SK-MEL-5 (cell line): ENCODE measurements at regions not wholly inside any gene's neighbourhood (a gene's known extent, or its start where the extent isn't known, plus 50 kb on each side); places are given as distances from the start of the nearest gene placed in this dataset.
"Not testable (repeated sequence)": the region's sequence is repeated elsewhere in the genome, so short reads cannot be mapped to it uniquely, and the experiment has no call there.

Source experiments
- DNase-seq: peaks from one replicate; pipeline ENCODE4 v3.0.0-alpha.2; 2016; ENCODE audit warnings: low read depth, low spot score
- in situ Hi-C: cut with HindIII; loops from 2 replicates; pipeline ENCODE4 v1.10.0; 2016; ENCODE audit warnings: low sequenced_read_pairs, high pct_unique_total_duplicates, low pct_unique_long_range_greater_than_20kb

GRCh38 chr22:19597399-19597735 lies 73.2 kb upstream of the CLDN5 start:
- in situ Hi-C loops, result no loop called here
- peak; percentile 38 for DNase-seq

- in situ Hi-C loops, result no loop called here
- no peak for DNase-seq
These were observed 74.0 kb upstream of the CLDN5 start for GRCh38 chr22:19598054-19598855.

DNA sequence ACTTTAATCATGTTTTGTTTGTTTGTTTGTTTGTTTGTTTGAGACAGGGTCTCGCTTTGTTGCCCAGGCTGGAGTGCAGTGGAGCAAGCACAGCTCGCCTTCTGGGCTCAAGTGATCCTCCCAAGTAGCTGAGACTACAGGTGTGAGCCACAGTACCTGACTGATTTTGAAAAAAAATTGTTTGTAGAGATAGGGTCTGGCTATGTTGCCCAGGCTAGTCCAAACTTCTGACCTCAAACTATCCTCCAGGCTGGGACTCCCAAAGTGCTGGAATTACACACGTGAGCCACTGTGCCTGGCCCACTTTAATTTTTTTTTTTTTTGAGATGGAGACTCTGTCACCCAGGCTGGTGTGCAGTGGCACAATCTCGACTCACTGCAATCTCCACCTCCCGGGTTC lies 74.8 kb upstream of the CLDN5 start:
- in situ Hi-C loops, result no loop called here
- DNase-seq, result no peak

DNA sequence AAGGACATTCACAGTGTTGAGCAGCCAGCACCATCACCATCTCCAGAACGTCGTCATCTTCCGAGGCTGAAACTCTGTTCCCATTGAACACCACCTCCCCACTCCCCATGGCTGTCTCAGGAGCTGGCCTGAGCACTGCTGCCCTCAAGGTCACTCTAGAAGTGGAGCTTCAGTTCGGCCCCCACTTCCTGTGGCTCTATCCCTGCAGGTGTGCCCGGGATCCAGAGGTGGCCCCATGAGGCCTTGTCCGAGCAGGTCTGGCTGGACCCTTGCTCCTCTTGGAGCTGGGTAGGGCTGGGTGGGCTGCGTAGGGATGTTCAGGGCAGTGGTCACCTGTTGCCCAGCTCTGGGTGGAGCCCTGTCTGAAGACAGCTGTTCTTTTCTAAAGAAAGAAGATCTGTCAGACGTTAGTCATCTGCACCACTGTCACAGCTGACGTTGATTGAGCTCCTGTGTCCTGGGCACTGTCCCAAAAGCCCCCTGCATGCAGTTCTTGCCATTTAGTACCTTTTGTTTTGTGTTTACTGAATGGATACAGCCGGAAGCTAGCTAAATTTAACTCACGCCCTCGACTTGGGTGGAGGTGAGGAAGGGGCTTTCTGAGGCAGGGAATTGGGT lies 75.5 kb upstream of the CLDN5 start:
- DNase-seq, result no peak
- in situ Hi-C loops, result no loop called here

DNA sequence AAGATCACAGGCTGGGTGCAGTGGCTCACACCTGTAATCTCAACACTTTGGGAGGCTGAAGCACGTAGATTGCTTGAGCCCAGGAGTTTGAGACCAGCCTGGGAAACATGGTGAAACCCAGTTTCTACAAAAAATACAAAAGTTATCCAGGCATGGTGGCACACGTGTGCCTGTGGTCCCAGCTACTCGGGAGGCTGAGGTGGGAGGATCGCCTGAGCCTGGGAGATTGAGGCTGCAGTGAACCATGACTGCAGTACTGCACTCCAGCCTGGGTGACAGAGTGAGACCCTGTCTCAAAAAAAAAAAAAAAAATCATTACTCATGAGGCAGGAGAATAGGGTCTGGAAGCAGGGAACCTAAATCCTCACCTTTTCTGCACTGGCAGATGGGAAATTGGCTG lies 79.1 kb upstream of the CLDN5 start:
- in situ Hi-C loops, DNase-seq: not testable (repeated sequence)

- no peak for DNase-seq
- in situ Hi-C loops, result no loop called here
These were observed 79.6 kb upstream of the CLDN5 start for GRCh38 chr22:19603767-19604166.

GRCh38 chr22:19604711-19605268 lies 80.6 kb upstream of the CLDN5 start:
- in situ Hi-C loops, result no loop called here
- no peak for DNase-seq

DNA sequence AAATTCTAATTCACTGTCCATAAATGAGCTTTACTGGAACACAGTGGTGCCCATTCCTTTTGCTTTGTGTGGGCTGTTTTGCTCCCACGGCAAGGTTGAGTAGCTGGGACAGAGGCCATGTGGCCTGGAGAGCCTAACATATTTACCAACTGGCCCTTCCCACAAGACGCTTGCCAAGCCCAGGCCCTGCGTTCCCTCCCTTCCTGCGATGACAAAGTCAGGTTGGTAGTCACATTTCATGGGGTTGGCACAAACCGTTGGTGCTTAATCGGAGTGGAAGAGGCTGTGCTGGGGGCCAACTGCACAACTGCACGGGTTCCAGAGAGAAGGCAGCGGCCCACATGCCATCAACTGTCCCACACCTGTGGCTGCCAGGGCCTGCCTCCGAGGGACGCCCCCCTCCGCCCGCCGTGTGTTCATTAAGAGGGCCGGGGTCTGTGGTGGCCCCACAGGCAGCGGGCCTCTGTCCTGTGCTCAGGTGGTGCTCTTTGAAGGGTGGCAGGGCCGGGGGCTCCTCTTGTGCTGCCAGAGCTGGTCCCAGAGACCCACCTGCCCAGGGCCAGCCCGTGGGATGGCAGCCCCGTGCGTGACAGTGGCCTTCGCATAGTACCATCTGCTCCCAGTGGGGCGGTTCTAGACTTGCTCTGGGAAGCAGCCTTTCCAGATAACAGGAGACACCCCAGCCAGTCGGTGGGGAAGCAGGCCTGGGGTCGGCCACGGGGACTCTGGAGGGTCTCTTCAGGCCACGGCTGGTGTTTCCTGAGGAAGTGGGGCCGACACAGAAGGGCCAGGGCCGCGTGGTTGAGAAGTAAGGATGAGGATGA lies 81.5 kb upstream of the CLDN5 start:
- no peak for DNase-seq
- in situ Hi-C loops, result no loop called here

GRCh38 chr22:19606332-19607191 lies 82.4 kb upstream of the CLDN5 start:
- no peak for DNase-seq
- in situ Hi-C loops, result no loop called here

- in situ Hi-C loops, result no loop called here
- DNase-seq, result no peak
These were observed 83.2 kb upstream of the CLDN5 start for GRCh38 chr22:19607192-19608002.

GRCh38 chr22:19608003-19608690 lies 83.9 kb upstream of the CLDN5 start:
- DNase-seq, result no peak
- in situ Hi-C loops, result no loop called here

DNA sequence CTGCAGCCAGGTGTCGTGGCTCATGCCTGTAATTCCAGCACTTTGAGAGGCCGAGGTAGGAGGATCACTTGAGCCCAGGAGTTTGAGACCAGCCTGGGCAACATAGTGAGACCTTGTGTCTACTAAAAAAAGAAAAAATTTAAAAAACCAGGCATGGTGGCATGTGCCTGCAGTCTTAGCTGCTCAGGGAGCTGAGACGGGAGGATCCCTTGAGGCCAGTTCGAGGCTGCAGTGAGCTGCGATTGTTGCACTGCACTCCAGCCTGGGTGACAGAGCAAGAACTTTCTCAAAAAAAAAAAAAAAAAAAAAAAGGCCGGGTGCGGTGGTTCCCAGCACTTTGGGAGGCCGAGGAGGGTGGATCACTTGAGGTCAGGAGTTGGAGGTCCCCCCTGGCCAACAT lies 85.5 kb upstream of the CLDN5 start:
- DNase-seq, in situ Hi-C loops: not testable (repeated sequence)

GRCh38 chr22:19610518-19611253 lies 86.5 kb upstream of the CLDN5 start:
- in situ Hi-C loops, result no loop called here
- no peak for DNase-seq

- DNase-seq, result no peak
- in situ Hi-C loops, result no loop called here
These were observed 87.4 kb upstream of the CLDN5 start for GRCh38 chr22:19611590-19611989.

DNA sequence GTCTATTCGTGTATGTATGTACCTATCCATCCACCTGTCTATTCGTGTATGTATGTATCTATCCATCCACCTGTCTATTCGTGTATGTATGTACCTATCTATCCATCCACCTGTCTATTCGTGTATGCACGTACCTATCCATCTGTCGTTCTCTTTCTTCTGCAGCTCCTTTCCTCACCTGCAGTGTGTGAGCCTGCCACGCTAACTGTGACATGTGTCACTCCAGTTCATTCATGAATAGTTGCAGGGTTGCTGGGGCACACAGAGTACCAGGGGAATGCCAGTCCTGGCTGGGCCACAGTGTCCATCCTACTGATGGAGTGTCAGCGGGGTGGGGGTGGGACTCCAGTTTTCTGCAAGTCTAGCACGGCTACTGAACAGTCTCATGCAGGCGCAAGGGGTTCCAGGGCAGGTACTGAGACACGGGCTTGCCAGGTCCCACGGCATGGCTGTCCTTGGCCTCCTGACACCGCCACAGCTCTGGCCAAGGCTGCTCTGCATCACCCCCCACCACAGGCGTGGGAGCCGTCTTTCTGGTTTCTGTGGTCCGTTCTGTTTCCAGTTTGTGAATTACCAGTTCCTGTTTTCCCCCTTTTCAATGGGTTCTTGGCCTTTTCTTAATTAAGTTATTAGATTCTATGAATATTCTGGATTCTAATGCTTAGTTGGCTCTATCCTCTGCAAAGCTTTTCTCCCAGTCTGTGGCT lies 88.8 kb upstream of the CLDN5 start:
- DNase-seq, result no peak
- in situ Hi-C loops, result no loop called here
